ENCODE measurements at regions not wholly inside any gene's neighbourhood (a gene's known extent, or its start where the extent isn't known, plus 50 kb on each side); places are given as distances from the start of the nearest gene placed in this dataset.
"Not testable (repeated sequence)": the region's sequence is repeated elsewhere in the genome, so short reads cannot be mapped to it uniquely, and the experiment has no call there.

DNA sequence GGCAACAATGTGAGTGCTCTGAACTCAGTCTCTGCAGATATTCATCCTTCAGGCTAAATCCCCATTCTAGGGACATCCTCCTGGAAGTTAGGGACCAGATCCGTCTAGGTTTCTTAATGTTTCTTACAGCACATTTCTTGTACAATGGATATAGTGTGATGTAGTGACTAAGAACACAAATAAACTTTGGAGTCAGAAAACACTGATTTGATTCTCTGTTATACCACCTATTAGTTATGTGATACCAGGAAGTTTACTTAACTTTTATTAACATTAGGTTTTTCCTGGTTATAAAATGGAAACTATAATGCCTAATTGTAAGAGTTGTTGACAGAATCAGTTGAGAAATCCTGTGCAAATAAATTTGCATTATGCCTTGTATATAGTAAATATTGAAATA, 57.6 kb upstream of the KCNQ5 start:
- H4K20me1 ChIP-seq (ENCODE audit: insufficient read depth, low read length), result no peaks in the 10 kb centered on the region
- Mint-ChIP-seq H3K27ac (no peak overlapping the region), H3K4me1 (no peaks in the 10 kb centered on the region), H3K9me3 (peaks cover 0 to 5% (median 0%) of the 10 kb centered on the region in 7 donors), H3K27me3 (ENCODE audit: low read depth in 3 of 3) (peaks cover 0 to 5% (median 0%) of the 10 kb centered on the region in 3 donors), H3K36me3 (no peaks in the 10 kb centered on the region), H3K4me3 (no peak overlapping the region)
- H3K27ac ChIP-seq (ENCODE audit: low read depth in 1 of 2, low read length in 2 of 2), result no peak overlapping the region
- H2AFZ ChIP-seq (ENCODE audit: insufficient read depth, low read depth, low read length, poor library complexity, severe bottlenecking), result no peak overlapping the region
- H3K4me1 ChIP-seq (ENCODE audit: control insufficient read depth in 1 of 2, insufficient read depth in 2 of 2, low read length in 2 of 2), result no peaks in the 10 kb centered on the region
- H3K27me3 ChIP-seq (ENCODE audit: control insufficient read depth in 2 of 2, insufficient read depth in 2 of 2, low read length in 2 of 2), result no peaks in the 10 kb centered on the region
- no peaks in the 10 kb centered on the region for H3K36me3 ChIP-seq (replicated peaks in 1 of 2; ENCODE audit: control insufficient read depth in 1 of 2, insufficient read depth in 2 of 2, low read length in 2 of 2)
- H3K79me2 ChIP-seq (ENCODE audit: insufficient read depth, low read length), result no peaks in the 10 kb centered on the region
- intact Hi-C loops (cut with micrococcal nuclease), result no loop called here
- TF ChIP-seq, protein P1, sequence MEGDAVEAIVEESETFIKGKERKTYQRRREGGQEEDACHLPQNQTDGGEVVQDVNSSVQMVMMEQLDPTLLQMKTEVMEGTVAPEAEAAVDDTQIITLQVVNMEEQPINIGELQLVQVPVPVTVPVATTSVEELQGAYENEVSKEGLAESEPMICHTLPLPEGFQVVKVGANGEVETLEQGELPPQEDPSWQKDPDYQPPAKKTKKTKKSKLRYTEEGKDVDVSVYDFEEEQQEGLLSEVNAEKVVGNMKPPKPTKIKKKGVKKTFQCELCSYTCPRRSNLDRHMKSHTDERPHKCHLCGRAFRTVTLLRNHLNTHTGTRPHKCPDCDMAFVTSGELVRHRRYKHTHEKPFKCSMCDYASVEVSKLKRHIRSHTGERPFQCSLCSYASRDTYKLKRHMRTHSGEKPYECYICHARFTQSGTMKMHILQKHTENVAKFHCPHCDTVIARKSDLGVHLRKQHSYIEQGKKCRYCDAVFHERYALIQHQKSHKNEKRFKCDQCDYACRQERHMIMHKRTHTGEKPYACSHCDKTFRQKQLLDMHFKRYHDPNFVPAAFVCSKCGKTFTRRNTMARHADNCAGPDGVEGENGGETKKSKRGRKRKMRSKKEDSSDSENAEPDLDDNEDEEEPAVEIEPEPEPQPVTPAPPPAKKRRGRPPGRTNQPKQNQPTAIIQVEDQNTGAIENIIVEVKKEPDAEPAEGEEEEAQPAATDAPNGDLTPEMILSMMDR (IDR thresholded peaks at IDR 0.05), result no peak
- WGBS (ENCODE audit: insufficient coverage), result no CpG with 5 or more reads among the region's 1 CpG
- no peak overlapping the region for H3K4me3 ChIP-seq (replicated peaks in 1 of 3; ENCODE audit: low read depth in 2 of 3, low read length in 3 of 3)
- H3K9ac ChIP-seq (ENCODE audit: insufficient read depth, low read length, poor library complexity, severe bottlenecking), result no peak overlapping the region
- no peaks in the 10 kb centered on the region for H3K9me3 ChIP-seq (replicated peaks in 1 of 2; ENCODE audit: control insufficient read depth in 1 of 2, insufficient read depth in 1 of 2, low read length in 2 of 2)
- no peak for DNase-seq
- H3K4me2 ChIP-seq (replicated peaks; ENCODE audit: extremely low read depth, low read length, poor library complexity, severe bottlenecking), result no peak overlapping the region

DNA sequence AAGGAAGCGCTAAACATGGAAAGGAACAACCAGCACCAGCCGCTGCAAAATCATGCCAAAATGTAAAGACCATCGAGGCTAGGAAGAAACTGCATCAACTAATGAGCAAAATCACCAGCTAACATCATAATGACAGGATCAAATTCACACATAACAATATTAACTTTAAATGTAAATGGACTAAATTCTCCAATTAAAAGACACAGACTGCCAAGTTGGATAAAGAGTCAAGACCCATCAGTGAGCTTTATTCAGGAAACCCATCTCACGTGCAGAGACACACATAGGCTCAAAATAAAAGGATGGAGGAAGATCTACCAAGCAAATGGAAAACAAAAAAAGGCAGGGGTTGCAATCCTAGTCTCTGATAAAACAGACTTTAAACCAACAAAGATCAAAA, 49.9 kb upstream of the KCNQ5 start:
- H3K79me2 ChIP-seq (ENCODE audit: insufficient read depth, low read length); H2AFZ ChIP-seq (ENCODE audit: insufficient read depth, low read depth, low read length, poor library complexity, severe bottlenecking); H3K4me3 ChIP-seq (replicated peaks in 1 of 3; ENCODE audit: low read depth in 2 of 3, low read length in 3 of 3); H3K9me3 ChIP-seq (replicated peaks in 1 of 2; ENCODE audit: control insufficient read depth in 1 of 2, insufficient read depth in 1 of 2, low read length in 2 of 2); H4K20me1 ChIP-seq (ENCODE audit: insufficient read depth, low read length); H3K27ac Mint-ChIP-seq; intact Hi-C loops (cut with micrococcal nuclease); H3K4me1 ChIP-seq (ENCODE audit: control insufficient read depth in 1 of 2, insufficient read depth in 2 of 2, low read length in 2 of 2); H3K9me3 Mint-ChIP-seq; H3K36me3 Mint-ChIP-seq; H3K27me3 Mint-ChIP-seq (ENCODE audit: low read depth in 3 of 3); H3K27ac ChIP-seq (ENCODE audit: low read depth in 1 of 2, low read length in 2 of 2); H3K4me2 ChIP-seq (replicated peaks; ENCODE audit: extremely low read depth, low read length, poor library complexity, severe bottlenecking); H3K9ac ChIP-seq (ENCODE audit: insufficient read depth, low read length, poor library complexity, severe bottlenecking); H3K36me3 ChIP-seq (replicated peaks in 1 of 2; ENCODE audit: control insufficient read depth in 1 of 2, insufficient read depth in 2 of 2, low read length in 2 of 2); H3K27me3 ChIP-seq (ENCODE audit: control insufficient read depth in 2 of 2, insufficient read depth in 2 of 2, low read length in 2 of 2); H3K4me1 Mint-ChIP-seq; DNase-seq; H3K4me3 Mint-ChIP-seq: not testable (repeated sequence)
- WGBS (ENCODE audit: insufficient coverage), result no CpG with 5 or more reads among the region's 4 CpGs
